ENCODE measurements at regions not wholly inside any gene's neighbourhood (a gene's known extent, or its start where the extent isn't known, plus 50 kb on each side); places are given as distances from the start of the nearest gene placed in this dataset.

- TF ChIP-seq EZH2 (IDR thresholded peaks at IDR 0.05; ENCODE audit: insufficient read depth, poor library complexity, severe bottlenecking) (no peak), EZH2phosphoT487 (IDR thresholded peaks at IDR 0.05; ENCODE audit: insufficient read depth, low read depth) (no peak)
Measured at GRCh38 chr5:128825826-128826225, 139.5 kb upstream of the SLC27A6 start.
